ENCODE measurements at regions not wholly inside any gene's neighbourhood (a gene's known extent, or its start where the extent isn't known, plus 50 kb on each side); places are given as distances from the start of the nearest gene placed in this dataset.

- no peak overlapping the region for H3K4me3 Mint-ChIP-seq
- DNase-seq (no peak), ATAC-seq (ENCODE audit: poor library complexity) (no peak)
- ChIA-PET POLR2A (no interaction called here), CTCF (no interaction called here)
- intact Hi-C loops (cut with DNase I, micrococcal nuclease), result no loop called here
- no peak overlapping the region for H3K4me3 ChIP-seq (ENCODE audit: low read length)
- H3K4me1 ChIP-seq (ENCODE audit: insufficient read depth, low read length), result no peaks in the 10 kb centered on the region
- H3K27me3 Mint-ChIP-seq, result no peaks in the 10 kb centered on the region
- H3K27ac Mint-ChIP-seq, result no peak overlapping the region
- H3K36me3 ChIP-seq (ENCODE audit: insufficient read depth, low read length), result no peaks in the 10 kb centered on the region
- H3K27ac ChIP-seq (ENCODE audit: low read depth in 1 of 2, low read length in 2 of 2), result no peak overlapping the region
- no peaks in the 10 kb centered on the region for H3K27me3 ChIP-seq (ENCODE audit: control insufficient read depth in 1 of 2, insufficient read depth in 2 of 2, low read length in 2 of 2)
- no peaks in the 10 kb centered on the region for H3K4me1 Mint-ChIP-seq (ENCODE audit: low read depth)
- TF ChIP-seq CTCF (IDR thresholded peaks at IDR 0.05), result no peak
- no peaks in the 10 kb centered on the region for H3K36me3 Mint-ChIP-seq (ENCODE audit: low read depth)
- peaks cover 4% of the 10 kb centered on the region for H3K9me3 Mint-ChIP-seq
- H3K9me3 ChIP-seq (ENCODE audit: control insufficient read depth in 1 of 2, insufficient read depth in 1 of 2, low read length in 2 of 2), result no peaks in the 10 kb centered on the region
Observed at GRCh38 chr4:27463816-27464215, 603.2 kb downstream of the STIM2 start.

GRCh38 chr4:27467351-27467750 lies 606.7 kb downstream of the STIM2 start:
- H3K4me1 Mint-ChIP-seq (ENCODE audit: low read depth), result no peaks in the 10 kb centered on the region
- ChIA-PET POLR2A (no interaction called here), CTCF (no interaction called here)
- Histone ChIP-seq H3K4me1 (ENCODE audit: insufficient read depth, low read length) (no peaks in the 10 kb centered on the region), H3K9me3 (ENCODE audit: control insufficient read depth in 1 of 2, insufficient read depth in 1 of 2, low read length in 2 of 2) (peaks cover 0 to 5% of the 10 kb centered on the region in 2 experiments), H3K27ac (ENCODE audit: low read depth in 1 of 2, low read length in 2 of 2) (no peak overlapping the region), H3K27me3 (ENCODE audit: control insufficient read depth in 1 of 2, insufficient read depth in 2 of 2, low read length in 2 of 2) (no peaks in the 10 kb centered on the region), H3K36me3 (ENCODE audit: insufficient read depth, low read length) (no peaks in the 10 kb centered on the region), H3K4me3 (ENCODE audit: low read length) (no peak overlapping the region)
- no peaks in the 10 kb centered on the region for H3K36me3 Mint-ChIP-seq (ENCODE audit: low read depth)
- ATAC-seq (ENCODE audit: poor library complexity) (no peak), DNase-seq (no peak)
- no peak for TF ChIP-seq CTCF (IDR thresholded peaks at IDR 0.05)
- no peaks in the 10 kb centered on the region for H3K27me3 Mint-ChIP-seq
- no peak overlapping the region for H3K27ac Mint-ChIP-seq
- intact Hi-C loops (cut with DNase I, micrococcal nuclease), result no loop called here
- H3K9me3 Mint-ChIP-seq, result peaks cover 6% of the 10 kb centered on the region
- no peak overlapping the region for H3K4me3 Mint-ChIP-seq

- DNase-seq, result no peak
- H3K27me3 ChIP-seq (ENCODE audit: control insufficient read depth in 1 of 2, insufficient read depth in 2 of 2, low read length in 2 of 2), result no peaks in the 10 kb centered on the region
- no peak for TF ChIP-seq CTCF (IDR thresholded peaks at IDR 0.05)
- no peak overlapping the region for H3K27ac Mint-ChIP-seq
- intact Hi-C loops (cut with DNase I, micrococcal nuclease), result no loop called here
- ATAC-seq (ENCODE audit: poor library complexity), result no peak
- no peaks in the 10 kb centered on the region for H3K4me1 ChIP-seq (ENCODE audit: insufficient read depth, low read length)
- H3K36me3 ChIP-seq (ENCODE audit: insufficient read depth, low read length), result no peaks in the 10 kb centered on the region
- peaks cover 11% of the 10 kb centered on the region for H3K9me3 Mint-ChIP-seq
- no peaks in the 10 kb centered on the region for H3K36me3 Mint-ChIP-seq (ENCODE audit: low read depth)
- H3K27ac ChIP-seq (ENCODE audit: low read depth in 1 of 2, low read length in 2 of 2), result no peak overlapping the region
- no peaks in the 10 kb centered on the region for H3K27me3 Mint-ChIP-seq
- H3K4me3 Mint-ChIP-seq, result no peak overlapping the region
- POLR2A ChIA-PET, result no interaction called here
- H3K4me3 ChIP-seq (ENCODE audit: low read length), result no peak overlapping the region
- peaks cover 0 to 5% of the 10 kb centered on the region in 2 experiments for H3K9me3 ChIP-seq (ENCODE audit: control insufficient read depth in 1 of 2, insufficient read depth in 1 of 2, low read length in 2 of 2)
- H3K4me1 Mint-ChIP-seq (ENCODE audit: low read depth), result no peaks in the 10 kb centered on the region
- CTCF ChIA-PET, result no interaction called here
Observed at GRCh38 chr4:27472364-27472763, 611.7 kb downstream of the STIM2 start.

Measured in CD4-positive, alpha-beta T cell (primary cell).